BLaER1 treated with 17β-estradiol and CSF1 and Interleukin-3, amounts not matched to agents 10 nM and 100 nM (cell line): ENCODE measurements at regions not wholly inside any gene's neighbourhood (a gene's known extent, or its start where the extent isn't known, plus 50 kb on each side); places are given as distances from the start of the nearest gene placed in this dataset.

Experiments used
- H3K27ac ChIP-seq, 11 experiments: shearing (Covaris generic); formaldehyde crosslinking; 2 replicates each; pipeline ENCODE4 v1.8.1; 2022
- H3K27me3 ChIP-seq, 11 experiments: shearing (Covaris generic); formaldehyde crosslinking; 2 replicates each; pipeline ENCODE4 v1.8.1; 2022
- H3K36me3 ChIP-seq, 11 experiments: shearing (Covaris generic); formaldehyde crosslinking; 2 replicates each; pipeline ENCODE4 v1.8.1; 2022
- H3K4me1 ChIP-seq, 10 experiments: shearing (Covaris generic); formaldehyde crosslinking; 2 replicates each; pipeline ENCODE4 v1.8.1; 2022
- H3K4me2 ChIP-seq, 11 experiments: shearing (Covaris generic); formaldehyde crosslinking; 2 replicates each; pipeline ENCODE4 v1.8.1; 2022
- H3K4me3 ChIP-seq, 10 experiments: shearing (Covaris generic); formaldehyde crosslinking; 2 replicates each; pipeline ENCODE4 v1.8.1; 2022
- H3K9ac ChIP-seq, 11 experiments: shearing (Covaris generic); formaldehyde crosslinking; 2 replicates each; pipeline ENCODE4 v1.8.1; 2022
- H3K9me3 ChIP-seq, 11 experiments: shearing (Covaris generic); formaldehyde crosslinking; replicated peaks in 1 of 11; 2 replicates each; pipeline ENCODE4 v1.8.1; 2022
- H4K20me1 ChIP-seq, 11 experiments: shearing (Covaris generic); formaldehyde crosslinking; 2 replicates each; pipeline ENCODE4 v1.8.1; 2022
- Cebpa-rat ChIP-seq, 11 experiments: shearing (Covaris generic); IDR thresholded peaks; 2 replicates each; pipeline ENCODE4 v1.8.1; 2022

DNA sequence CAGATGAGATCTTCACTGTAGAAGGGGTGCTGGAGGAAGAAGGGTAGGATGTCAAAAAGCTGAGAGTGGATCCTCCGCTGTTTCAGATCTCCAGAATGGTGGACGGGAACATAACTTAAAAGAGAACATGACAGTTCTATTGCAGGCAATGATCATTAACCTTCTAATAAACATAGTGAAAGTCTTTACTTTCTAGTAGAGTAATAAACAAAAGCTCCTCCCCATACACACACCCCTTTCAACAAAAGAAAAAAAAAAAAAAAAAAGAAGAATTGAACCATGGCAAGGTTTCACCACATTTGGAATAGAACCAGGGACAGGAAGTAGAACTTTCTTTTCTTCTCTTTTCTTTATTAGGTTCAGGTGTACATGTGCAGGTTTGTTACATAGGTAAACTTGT is 768.1 kb upstream of the RIOK2 start:
- TF ChIP-seq Cebpa-rat (IDR thresholded peaks at IDR 0.05) = no peak
- H3K9ac ChIP-seq = no peak overlapping the region
- no peak overlapping the region for H3K27ac ChIP-seq
- no peaks in the 10 kb centered on the region for H3K4me1 ChIP-seq
- H3K4me3 ChIP-seq = no peak overlapping the region
- no peak overlapping the region for H3K4me2 ChIP-seq
- no peaks in the 10 kb centered on the region for H3K36me3 ChIP-seq
- no peaks in the 10 kb centered on the region for H3K27me3 ChIP-seq
- H4K20me1 ChIP-seq = no peaks in the 10 kb centered on the region
- H3K9me3 ChIP-seq = peaks cover 0 to 8% (median 0%) of the 10 kb centered on the region in 11 experiments; a peak in 3 of 22 replicates

DNA sequence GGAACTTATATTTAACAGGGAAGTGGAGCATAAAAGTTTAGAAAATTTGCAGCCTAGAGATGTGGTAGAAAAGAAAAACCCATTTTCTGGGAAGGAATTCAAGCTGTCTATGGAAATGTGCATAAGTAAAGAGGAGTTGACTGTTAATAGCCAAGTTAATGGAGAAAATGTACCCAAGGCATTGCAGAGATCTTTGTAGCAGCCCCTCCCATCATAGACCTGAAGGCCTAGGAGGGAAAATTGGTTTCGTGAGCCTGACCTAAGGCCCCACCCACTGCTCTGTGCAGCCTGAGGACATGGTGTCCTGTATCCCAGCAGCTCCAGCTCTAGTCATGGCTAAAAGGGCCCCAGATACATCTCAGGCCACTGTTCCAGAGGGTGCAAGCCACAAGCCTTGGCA is 772.4 kb upstream of the RIOK2 start:
- H3K4me1 ChIP-seq = no peaks in the 10 kb centered on the region
- no peaks in the 10 kb centered on the region for H3K36me3 ChIP-seq
- no peak for TF ChIP-seq Cebpa-rat (IDR thresholded peaks at IDR 0.05)
- no peaks in the 10 kb centered on the region for H3K27me3 ChIP-seq
- H3K9ac ChIP-seq = no peak overlapping the region
- H3K27ac ChIP-seq = no peak overlapping the region
- H4K20me1 ChIP-seq = no peaks in the 10 kb centered on the region
- no peak overlapping the region for H3K4me3 ChIP-seq
- no peak overlapping the region for H3K4me2 ChIP-seq
- peaks cover 0 to 9% (median 0%) of the 10 kb centered on the region in 11 experiments; a peak in 2 of 22 replicates for H3K9me3 ChIP-seq

DNA sequence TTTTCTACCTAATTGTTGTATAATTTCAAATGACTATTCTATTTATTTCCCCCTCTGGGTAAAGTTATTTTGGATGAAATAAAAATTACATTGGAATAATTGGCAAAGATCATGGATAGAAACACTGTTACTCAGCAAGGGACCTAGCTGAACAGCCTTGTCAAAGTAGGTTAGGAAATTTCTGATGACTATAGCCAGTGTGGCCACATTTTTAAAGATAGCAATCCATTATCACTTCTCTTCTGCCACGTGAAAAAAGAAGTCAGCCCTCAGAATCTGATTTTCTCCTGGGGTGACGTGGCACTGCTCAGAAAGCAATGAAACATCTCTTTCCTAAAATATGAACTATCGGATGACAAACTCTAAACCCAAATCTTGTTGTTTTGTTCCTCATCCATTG is 784.2 kb upstream of the RIOK2 start:
- Histone ChIP-seq H4K20me1 (no peaks in the 10 kb centered on the region), H3K9me3 (no peaks in the 10 kb centered on the region), H3K27me3 (no peaks in the 10 kb centered on the region), H3K9ac (no peak overlapping the region), H3K36me3 (no peaks in the 10 kb centered on the region), H3K4me1 (no peaks in the 10 kb centered on the region), H3K4me2 (no peak overlapping the region), H3K27ac (no peak overlapping the region), H3K4me3 (no peak overlapping the region)
- TF ChIP-seq Cebpa-rat (IDR thresholded peaks at IDR 0.05) = no peak

DNA sequence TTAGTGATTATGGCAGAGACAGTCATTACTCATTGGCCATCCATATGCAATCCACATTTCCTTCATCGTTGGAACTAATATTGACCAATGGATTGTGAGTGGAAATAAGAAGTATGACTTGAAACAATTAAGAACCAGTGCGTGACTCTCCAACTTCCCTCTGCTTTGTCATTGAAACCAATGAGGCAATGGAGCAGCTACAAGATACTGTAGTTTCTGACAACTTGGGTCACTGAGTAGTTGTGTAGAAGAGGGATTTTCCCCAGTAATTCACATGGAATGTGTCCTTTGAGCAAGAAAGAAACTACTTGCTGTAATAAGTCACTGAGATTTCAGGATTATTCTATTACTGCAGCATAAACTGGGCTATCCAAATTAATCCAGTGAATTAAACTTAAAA is 785.3 kb upstream of the RIOK2 start:
- no peak for TF ChIP-seq Cebpa-rat (IDR thresholded peaks at IDR 0.05)
- no peaks in the 10 kb centered on the region for H3K36me3 ChIP-seq
- no peak overlapping the region for H3K4me2 ChIP-seq
- no peaks in the 10 kb centered on the region for H4K20me1 ChIP-seq
- H3K4me1 ChIP-seq = no peaks in the 10 kb centered on the region
- no peaks in the 10 kb centered on the region for H3K9me3 ChIP-seq
- no peaks in the 10 kb centered on the region for H3K27me3 ChIP-seq
- H3K9ac ChIP-seq = no peak overlapping the region
- H3K4me3 ChIP-seq = no peak overlapping the region
- H3K27ac ChIP-seq = no peak overlapping the region

DNA sequence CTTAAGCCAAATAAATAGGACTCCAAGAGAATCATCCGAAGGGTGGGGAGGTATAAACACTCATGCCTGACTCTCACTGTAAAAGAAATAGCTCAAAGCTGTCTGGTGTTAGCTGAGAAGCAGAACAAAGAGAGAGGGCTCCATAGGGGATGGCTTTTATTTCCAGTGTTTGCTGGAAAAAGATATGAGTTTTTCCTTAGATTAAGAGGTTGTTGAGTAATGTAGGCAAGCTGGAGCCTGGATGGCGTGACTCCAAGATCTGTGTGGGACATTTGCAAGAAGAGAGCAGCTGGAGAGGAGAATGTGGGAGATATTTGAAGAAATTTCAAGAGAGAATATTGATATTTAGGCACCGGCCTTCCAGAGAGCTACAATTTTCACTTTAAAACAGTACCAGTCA is 793.7 kb upstream of the RGMB start:
- no peaks in the 10 kb centered on the region for H4K20me1 ChIP-seq
- H3K9ac ChIP-seq = no peak overlapping the region
- no peaks in the 10 kb centered on the region for H3K9me3 ChIP-seq
- no peaks in the 10 kb centered on the region for H3K27me3 ChIP-seq
- no peak for TF ChIP-seq Cebpa-rat (IDR thresholded peaks at IDR 0.05)
- peak overlapping the region in 3 of 11 experiments; percentile 20 to 39 (median 31); a peak in 4 of 22 replicates for H3K4me2 ChIP-seq
- peak overlapping the region in 2 of 11 experiments; percentile 21 to 42; a peak in 1 of 22 replicates for H3K27ac ChIP-seq
- no peaks in the 10 kb centered on the region for H3K36me3 ChIP-seq
- no peak overlapping the region for H3K4me3 ChIP-seq
- peaks cover 0 to 13% (median 0%) of the 10 kb centered on the region in 10 experiments; a peak in 6 of 20 replicates for H3K4me1 ChIP-seq

DNA sequence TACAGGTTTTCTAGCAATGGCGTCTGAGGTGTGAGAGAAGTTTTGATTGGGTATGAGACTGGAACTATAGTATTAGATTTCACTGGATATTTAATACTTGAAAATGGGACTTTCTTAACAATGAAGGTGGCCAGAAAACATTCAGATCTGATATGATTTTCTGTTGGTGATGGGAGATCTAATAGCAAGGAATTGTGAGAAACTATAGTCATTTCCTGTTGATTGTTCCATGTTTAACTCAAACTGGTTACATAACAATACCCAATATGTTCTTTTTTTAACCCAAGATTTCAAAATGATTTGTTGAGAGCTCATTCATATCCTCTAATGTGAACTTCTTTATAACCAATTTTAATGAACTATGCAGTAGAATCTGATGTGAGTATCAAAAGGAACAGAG is 793.2 kb upstream of the RGMB start:
- H3K4me2 ChIP-seq = peak overlapping the region in 4 of 11 experiments; percentile 20 to 46 (median 35); a peak in 8 of 22 replicates
- H4K20me1 ChIP-seq = no peaks in the 10 kb centered on the region
- TF ChIP-seq Cebpa-rat (IDR thresholded peaks at IDR 0.05) = no peak
- no peak overlapping the region for H3K4me3 ChIP-seq
- no peaks in the 10 kb centered on the region for H3K27me3 ChIP-seq
- no peaks in the 10 kb centered on the region for H3K9me3 ChIP-seq
- H3K4me1 ChIP-seq = peaks cover 0 to 13% (median 0%) of the 10 kb centered on the region in 10 experiments; a peak in 6 of 20 replicates
- peak overlapping the region in 2 of 11 experiments; percentile 21 to 42; a peak in 1 of 22 replicates for H3K27ac ChIP-seq
- no peak overlapping the region for H3K9ac ChIP-seq
- no peaks in the 10 kb centered on the region for H3K36me3 ChIP-seq

DNA sequence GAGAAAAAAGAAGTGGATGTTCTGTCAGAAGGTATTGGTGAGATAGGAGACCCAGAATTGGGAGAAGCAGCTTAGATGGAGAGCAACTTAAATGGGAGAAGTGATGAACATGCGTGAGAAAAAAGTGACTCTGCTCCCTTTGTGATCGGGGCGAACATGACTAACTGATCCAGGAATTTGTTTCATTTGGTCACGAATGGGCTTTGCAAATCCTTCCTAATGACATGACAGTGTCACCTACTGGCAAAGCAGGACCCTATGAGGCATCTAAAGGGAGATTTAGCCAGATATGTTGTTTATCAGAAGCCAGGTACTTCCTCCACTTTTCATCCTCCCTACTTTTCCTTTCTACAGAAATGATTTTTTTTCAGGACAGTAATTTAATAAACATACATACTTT is 787.4 kb upstream of the RGMB start:
- Histone ChIP-seq H4K20me1 (no peaks in the 10 kb centered on the region), H3K4me3 (no peak overlapping the region), H3K27me3 (no peaks in the 10 kb centered on the region), H3K4me2 (no peak overlapping the region), H3K4me1 (no peaks in the 10 kb centered on the region), H3K9me3 (peaks cover 0 to 2% (median 0%) of the 10 kb centered on the region in 11 experiments; a peak in 1 of 22 replicates), H3K9ac (no peak overlapping the region), H3K36me3 (no peaks in the 10 kb centered on the region), H3K27ac (no peak overlapping the region)
- no peak for TF ChIP-seq Cebpa-rat (IDR thresholded peaks at IDR 0.05)

DNA sequence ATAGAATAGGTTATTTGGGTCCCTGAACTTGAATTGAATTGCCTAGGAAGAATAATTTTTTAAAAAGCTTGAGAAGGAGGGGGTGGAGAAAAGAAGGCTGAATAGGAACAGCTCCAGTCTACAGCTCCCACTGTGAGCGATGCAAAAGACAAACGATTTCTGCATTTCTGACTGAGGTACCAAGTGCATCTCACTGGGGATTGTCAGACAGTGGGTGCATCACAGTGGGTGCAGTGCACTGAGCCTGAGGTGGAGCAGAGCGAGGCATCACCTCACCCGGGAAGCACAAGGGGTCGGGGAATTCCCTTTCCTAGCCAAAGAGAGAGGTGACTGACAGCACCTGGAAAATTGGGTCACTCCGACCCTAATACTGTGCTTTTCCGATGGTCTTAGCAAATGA is 782.2 kb upstream of the RGMB start:
- TF ChIP-seq Cebpa-rat (IDR thresholded peaks at IDR 0.05) = no peak
- no peaks in the 10 kb centered on the region for H3K27me3 ChIP-seq
- H3K27ac ChIP-seq = no peak overlapping the region
- no peaks in the 10 kb centered on the region for H3K4me1 ChIP-seq
- peaks cover 0 to 8% (median 4%) of the 10 kb centered on the region in 11 experiments; a peak in 4 of 22 replicates for H3K9me3 ChIP-seq
- H3K36me3 ChIP-seq = no peaks in the 10 kb centered on the region
- no peak overlapping the region for H3K4me3 ChIP-seq
- H4K20me1 ChIP-seq = no peaks in the 10 kb centered on the region
- no peak overlapping the region for H3K4me2 ChIP-seq
- H3K9ac ChIP-seq = no peak overlapping the region

DNA sequence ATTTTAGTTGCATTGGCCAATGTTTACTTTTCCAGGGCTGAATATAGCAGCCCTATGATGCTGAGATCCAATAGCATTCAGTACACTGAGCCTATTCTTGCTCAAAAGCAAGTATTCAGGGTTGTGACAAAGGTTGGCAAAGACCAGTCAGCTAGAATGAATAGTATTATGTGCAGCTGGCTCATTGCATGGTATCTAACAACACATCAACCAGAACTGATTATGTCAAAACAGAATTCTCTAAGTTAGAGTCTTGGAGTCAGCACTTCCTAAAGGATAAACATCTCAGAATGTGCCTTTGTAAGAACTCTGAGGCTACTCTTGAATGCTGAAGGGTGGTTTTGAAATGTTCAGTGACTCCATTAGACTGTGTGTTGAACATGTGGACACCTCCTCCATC is 774.5 kb upstream of the RGMB start:
- Histone ChIP-seq H3K4me1 (no peaks in the 10 kb centered on the region), H3K9ac (no peak overlapping the region), H3K9me3 (peaks cover 0 to 4% (median 0%) of the 10 kb centered on the region in 11 experiments; a peak in 3 of 22 replicates), H3K4me2 (no peak overlapping the region), H3K27ac (no peak overlapping the region), H3K4me3 (no peak overlapping the region), H3K27me3 (no peaks in the 10 kb centered on the region), H3K36me3 (no peaks in the 10 kb centered on the region), H4K20me1 (no peaks in the 10 kb centered on the region)
- TF ChIP-seq Cebpa-rat (IDR thresholded peaks at IDR 0.05) = no peak

DNA sequence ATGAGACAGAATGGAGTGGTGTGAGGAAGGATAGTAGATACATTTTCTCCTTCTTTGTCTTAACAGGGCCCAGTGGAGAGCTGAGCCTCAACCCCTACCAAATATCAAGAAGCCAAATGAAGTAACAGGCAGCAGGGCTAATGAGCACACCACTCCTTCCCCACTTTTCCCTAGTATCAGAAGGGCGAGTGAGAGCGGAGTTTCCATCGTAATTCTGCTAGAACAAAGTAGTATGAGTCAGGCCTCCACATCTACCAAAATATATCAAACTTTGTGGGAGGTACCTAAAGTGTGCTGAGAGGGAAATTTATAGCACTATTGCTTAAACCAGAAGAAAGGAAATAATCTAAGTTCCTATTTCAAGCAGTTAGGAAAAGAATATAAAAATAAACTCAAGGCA is 769.0 kb upstream of the RGMB start:
- Histone ChIP-seq H3K27ac (no peak overlapping the region), H3K4me3 (no peak overlapping the region)
- no peak for TF ChIP-seq Cebpa-rat (IDR thresholded peaks at IDR 0.05)

More for the DNA sequence above, 769.0 kb upstream of the RGMB start:
- no peaks in the 10 kb centered on the region for H4K20me1 ChIP-seq
- H3K9ac ChIP-seq = no peak overlapping the region
- peak overlapping the region in 3 of 11 experiments; percentile 3; a peak in 2 of 22 replicates for H3K4me2 ChIP-seq
- H3K9me3 ChIP-seq = no peaks in the 10 kb centered on the region; a peak in 1 of 22 replicates
- H3K36me3 ChIP-seq = no peaks in the 10 kb centered on the region
- peaks cover 0 to 5% (median 0%) of the 10 kb centered on the region in 10 experiments; a peak in 1 of 20 replicates for H3K4me1 ChIP-seq
- no peaks in the 10 kb centered on the region for H3K27me3 ChIP-seq
